ENCODE measurements at regions not wholly inside any gene's neighbourhood (a gene's known extent, or its start where the extent isn't known, plus 50 kb on each side); places are given as distances from the start of the nearest gene placed in this dataset.

DNA sequence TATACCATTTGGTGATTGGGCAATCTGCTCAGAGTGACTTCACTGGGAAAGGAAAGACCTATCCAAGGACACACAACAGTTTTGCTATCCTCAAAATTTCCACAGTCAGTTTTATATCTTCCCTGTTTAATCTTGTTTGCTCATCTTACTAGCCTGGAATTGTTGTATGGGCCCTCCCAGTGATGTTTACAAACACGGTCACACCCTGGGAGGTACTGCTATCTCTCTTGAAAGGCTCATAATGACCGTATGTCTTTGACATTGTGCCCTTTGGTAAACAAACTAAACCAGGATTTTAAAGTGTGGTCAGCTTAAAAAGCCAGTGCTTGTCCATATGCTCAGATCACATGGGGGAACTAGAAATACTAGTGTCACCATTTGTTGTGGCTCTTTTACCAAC, 277.0 kb downstream of the CDH2 start:
- no peak for DNase-seq

DNA sequence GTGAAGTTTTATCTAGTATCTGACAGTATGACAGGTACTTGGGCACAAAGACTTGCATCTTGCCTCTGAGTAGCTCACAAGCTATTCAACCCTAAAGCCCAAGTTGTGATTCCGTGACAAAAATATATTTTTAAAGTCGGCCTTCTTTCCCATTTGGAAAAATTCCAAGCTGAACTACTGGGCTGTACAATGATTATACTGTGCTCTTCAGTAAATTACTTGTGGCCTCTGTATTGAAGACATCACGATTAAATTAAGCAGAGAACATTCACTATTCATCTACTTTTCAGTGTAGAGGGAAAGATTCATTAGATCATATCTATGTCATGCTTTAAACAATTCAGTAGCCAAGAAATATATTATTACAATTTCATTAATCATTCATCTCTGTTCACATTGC, 282.2 kb downstream of the CDH2 start:
- no peak for DNase-seq

GRCh38 chr18:27887711-27888495, 289.0 kb downstream of the CDH2 start:
- no peak for DNase-seq

DNA sequence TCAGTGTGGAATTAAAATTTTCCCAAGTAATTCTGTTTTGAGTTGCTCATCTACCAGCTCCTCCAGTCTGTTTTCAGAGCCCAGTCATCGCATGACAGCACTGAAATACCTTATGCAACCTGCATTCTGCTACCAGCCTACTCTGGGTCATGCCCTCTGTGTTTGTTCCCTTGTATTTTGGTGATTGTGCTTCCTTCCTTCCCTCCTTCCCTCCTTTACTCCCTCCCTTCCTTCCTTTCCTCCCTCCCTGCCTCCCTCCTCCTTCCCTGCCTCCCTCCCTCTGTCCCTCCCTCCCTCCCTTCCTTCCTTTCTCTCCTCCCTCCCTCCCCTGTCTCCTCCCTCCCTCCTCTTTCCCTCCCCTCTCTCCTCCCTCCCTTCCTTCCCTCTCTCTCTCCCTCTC, 289.6 kb downstream of the CDH2 start:
- DNase-seq: no peak

DNA sequence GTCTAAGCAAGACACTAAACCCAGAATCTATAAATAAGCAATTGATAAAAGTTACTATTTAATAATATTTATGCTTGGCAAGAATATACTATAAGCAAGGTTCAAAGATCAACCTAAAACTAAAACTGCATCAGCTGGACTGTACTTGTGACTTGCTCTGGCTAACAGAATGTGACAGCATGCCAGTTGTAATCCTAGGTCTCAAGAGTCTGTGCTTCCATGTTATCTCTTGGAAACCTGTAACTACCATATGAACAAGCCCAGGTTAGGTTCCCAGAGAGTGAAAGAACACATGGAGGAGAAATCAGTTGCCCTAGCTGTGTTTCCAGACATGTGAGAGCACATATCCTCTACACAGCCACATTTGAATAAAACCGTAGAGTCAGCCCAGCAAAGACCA, 297.4 kb downstream of the CDH2 start:
- DNase-seq: no peak

DNA sequence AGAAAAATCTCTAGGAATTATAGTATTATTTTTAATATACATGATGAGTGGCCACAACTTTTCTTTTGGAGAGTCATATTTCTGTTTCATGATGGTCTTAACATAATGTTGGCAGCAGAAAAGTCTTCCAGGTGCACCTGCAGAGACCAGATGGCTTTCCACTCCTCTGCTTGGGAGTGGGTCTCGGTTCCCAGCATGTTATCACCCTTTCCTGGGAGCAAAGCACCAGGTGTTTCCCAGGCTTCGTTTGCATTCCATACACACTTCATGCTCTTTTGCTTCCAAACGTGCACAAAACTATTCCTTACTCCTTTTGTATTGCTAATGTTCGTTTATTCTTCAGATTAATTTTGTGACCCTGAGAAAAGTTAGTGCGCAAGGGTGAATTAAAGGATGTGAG, 305.2 kb downstream of the CDH2 start:
- DNase-seq: peak; percentile 80

DNA sequence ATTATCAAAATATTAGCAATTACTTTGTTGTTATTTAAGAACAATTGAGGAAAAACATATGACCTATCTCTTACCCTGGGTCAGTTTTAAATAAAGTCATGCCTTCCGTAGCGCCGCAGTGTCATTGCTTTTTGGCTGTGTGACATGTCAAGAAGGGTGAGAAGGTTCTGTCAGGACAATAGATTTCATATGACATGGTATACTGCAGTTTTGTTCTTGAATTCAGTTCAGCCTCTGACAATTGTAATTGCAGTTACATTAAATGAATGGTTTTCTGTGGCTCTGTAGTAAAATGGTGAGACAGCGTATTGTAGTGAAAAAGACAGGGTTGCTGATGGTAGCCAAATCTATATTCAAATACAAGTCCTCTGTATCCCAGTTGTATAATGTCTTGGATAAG, 307.2 kb downstream of the CDH2 start:
- no peak for DNase-seq

DNA sequence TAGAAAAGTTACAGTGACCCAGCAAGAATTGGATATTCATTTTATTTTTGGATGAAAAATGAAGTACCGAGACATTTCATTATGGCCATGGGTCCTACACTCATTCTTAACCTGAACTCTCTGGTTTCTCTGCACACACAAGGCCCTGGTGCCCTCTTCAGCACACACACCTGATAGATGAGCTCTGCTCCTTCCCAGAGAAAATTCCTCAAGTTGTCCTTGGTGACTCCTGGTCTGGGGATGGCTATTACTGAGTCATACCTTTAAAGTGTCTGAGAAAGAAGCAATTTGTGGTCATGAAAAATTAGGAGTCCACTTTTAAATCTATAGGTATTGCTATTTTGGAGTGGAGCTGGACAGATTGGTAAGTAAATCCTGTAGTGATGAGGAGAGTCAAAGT, 311.5 kb downstream of the CDH2 start:
- no peak for DNase-seq

- DNase-seq: no peak
Measured at GRCh38 chr18:27863780-27864430, 313.0 kb downstream of the CDH2 start.

DNA sequence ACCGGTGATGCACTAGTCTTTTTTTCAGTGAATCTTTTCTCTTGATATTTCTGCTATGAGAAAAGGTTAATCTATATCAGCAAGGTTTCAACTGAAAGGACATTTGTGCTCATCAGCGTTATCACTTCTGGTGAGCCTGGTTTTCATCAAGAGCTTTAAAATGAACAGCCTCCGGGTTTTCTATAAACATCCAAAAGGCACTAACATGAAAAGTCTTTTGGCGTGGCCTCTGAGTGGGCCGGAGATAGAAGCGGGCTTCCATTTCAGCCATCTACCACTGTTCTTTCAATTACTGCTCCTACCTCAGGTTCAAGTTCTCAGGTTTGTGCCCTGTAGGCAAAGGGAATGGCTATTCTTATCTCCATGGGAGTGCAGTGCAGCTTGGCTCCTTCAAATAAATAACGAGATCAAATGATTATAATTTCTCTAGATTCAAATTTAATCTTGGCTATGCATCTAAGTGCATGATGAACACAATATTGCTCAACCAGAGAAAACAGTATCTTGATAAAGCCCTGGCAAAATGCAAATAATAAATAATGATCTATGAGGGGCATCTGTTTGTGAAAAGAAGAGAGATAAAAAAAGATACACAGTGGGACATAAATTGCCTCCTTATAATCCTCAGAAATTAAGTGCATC, 314.8 kb downstream of the CDH2 start:
- DNase-seq: no peak

- DNase-seq: peak; percentile 83
Measured at GRCh38 chr18:27861539-27861938, 315.4 kb downstream of the CDH2 start.

DNA sequence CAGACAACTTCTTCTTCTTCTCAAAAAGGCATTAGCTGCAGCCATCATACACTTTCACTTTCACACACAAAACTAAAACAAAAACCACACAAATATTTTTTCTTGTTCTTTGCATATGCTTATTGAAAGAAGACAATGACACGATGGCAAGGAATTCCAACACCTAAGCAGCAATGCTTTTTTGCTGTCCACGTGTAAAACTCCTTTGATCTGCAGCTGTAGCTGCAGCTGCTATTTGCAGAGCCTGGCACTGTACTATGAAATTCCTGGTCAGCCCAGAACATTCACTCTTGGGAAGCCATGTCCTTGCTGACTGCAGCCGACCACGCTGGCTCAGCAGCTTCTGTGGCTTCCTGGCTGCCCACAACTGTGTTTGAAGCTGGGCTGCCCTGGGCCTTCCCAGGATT, 316.2 kb downstream of the CDH2 start:
- DNase-seq: peak; percentile 66

- DNase-seq: no peak
Measured at GRCh38 chr18:27860011-27860410, 316.9 kb downstream of the CDH2 start.

GRCh38 chr18:27856820-27857219, 320.1 kb downstream of the CDH2 start:
- no peak for DNase-seq

DNA sequence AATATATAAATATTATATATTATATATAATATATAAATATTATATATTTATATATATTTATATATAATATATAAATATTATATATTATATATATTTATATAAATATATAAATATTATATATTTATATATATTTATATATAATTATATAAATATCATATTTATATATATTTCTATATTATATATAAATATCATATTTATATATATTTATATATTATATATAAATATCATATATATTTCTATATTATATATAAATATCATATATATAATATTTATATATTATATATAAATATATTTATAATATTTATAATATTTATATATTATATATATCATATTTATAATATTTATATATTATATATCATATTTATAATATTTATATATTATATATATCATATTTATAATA, 321.4 kb downstream of the CDH2 start:
- no peak for DNase-seq

- DNase-seq: no peak
Measured at GRCh38 chr18:27854631-27855030, 322.3 kb downstream of the CDH2 start.

GRCh38 chr18:27848336-27848735, 328.6 kb downstream of the CDH2 start:
- DNase-seq: no peak

- DNase-seq: no peak
Measured at GRCh38 chr18:27847412-27847811, 329.5 kb downstream of the CDH2 start.

- no peak for DNase-seq
Measured at GRCh38 chr18:27845897-27846296, 331.0 kb downstream of the CDH2 start.

- DNase-seq: no peak
Measured at GRCh38 chr18:27843783-27844777, 332.9 kb downstream of the CDH2 start.

DNA sequence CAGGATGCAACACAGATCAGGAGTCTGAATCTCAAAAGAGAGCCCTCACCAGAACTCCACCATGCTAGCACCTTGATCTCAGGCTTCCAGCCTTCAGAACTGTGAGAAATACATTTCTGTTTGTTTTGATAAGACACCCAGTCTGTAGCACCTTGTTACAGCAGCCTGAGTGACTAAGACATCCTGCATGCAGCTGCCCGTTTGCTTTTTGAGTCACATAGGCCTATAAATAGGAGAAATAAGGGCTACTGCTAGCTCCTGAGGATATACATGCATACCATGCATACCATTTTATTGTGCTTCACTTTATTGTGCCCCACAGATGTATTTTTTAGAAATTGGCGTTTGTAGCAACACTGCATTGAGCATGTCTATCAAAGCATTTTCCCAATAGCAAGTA, 337.8 kb downstream of the CDH2 start:
- DNase-seq: no peak

- no peak for DNase-seq
Measured at GRCh38 chr18:27838225-27838624, 338.7 kb downstream of the CDH2 start.

DNA sequence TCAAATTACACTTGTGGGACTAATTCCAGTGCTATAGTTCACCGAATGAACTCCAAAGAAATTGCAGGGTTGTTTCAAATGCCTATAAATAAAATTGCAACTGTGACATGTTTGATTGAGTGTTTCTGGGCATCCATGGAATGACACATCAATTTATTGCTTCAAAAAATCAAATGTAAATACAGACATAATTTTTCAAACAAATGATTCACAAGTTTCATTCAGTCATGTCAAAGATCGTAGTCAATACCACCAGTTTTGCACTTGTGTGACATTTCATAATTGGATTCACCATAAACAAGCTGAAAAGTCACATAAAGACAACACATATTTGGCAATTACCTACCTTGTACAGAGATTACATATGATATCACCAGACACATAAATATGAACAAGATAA, 350.8 kb downstream of the CDH2 start:
- DNase-seq: no peak
